Hepatic stellate cell (primary cell): ENCODE measurements at regions not wholly inside any gene's neighbourhood (a gene's known extent, or its start where the extent isn't known, plus 50 kb on each side); places are given as distances from the start of the nearest gene placed in this dataset.
A peak's percentile ranks its signal among the peaks of the same experiment; 100 is the strongest.

Source experiments
- DNase-seq: peaks from one replicate; pipeline ENCODE4 v3.0.0; 2011; ENCODE audit warnings: low spot score

DNA sequence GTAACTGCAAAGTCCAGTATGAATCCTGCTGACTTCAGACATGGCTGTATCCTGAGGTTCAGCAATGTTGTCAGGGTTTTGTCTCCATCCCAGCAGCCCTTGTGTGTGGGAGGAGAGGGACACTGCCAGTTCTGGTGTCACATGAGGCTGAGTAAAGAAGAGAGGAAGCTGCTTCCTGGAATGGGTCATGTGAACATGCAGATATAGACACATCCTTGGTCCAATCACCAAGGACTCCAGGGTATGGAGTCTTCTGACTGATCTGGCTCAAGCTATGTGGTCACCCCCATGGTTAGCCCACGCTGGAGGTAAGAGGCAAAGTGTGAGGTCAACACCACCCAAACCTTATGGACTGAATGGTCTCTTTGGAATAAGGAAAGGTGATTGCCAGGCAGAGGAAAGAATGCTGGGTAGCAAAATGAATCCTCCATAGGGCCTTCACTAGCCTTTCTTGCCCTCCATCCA is 134.4 kb upstream of the SLC1A4 start:
- DNase-seq, result no peak

DNA sequence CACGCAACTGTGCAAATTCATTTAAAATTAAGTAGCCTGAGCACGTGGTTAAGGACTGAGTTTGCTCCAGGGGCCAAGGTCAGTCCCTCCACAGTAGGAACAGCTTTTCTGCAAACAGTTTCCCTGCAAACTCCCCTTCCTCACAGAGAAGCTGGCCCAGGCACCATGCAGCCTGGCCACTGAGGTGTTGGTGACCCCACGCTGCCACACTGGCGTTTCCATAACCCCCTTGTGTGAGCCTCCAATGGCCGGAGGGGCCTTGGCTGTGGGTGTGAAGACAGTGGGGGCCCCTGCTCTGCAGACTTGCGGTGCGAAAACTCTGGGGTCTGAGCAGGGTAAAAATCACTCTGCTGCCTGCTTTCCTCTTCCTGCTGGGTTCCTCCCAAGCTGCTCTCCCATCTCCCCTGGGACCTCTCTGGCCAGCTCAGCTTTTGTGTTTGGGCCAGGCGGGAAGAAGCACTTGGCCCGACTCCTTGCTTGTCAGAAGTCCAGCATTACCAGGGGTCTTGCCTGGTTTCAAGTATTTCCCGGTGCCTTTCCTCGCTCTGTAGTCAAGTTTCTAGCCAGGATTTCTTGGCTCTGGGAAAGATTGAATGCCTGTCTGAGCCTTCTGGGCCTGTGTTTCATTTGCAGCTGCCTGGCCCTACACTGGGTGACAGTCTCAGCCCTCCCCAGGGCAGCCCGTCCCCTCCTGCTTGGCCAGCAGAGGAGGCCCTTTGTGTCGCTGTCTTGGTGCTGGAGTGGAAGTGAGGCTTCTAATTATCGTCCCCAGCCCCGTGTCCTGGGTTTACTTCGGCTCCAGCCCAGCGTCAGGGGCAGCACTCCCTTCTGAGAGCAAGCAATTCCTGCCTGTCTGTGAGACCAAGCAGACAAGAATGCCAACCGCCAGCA is 131.4 kb upstream of the SLC1A4 start:
- peak; percentile 65 for DNase-seq

DNA sequence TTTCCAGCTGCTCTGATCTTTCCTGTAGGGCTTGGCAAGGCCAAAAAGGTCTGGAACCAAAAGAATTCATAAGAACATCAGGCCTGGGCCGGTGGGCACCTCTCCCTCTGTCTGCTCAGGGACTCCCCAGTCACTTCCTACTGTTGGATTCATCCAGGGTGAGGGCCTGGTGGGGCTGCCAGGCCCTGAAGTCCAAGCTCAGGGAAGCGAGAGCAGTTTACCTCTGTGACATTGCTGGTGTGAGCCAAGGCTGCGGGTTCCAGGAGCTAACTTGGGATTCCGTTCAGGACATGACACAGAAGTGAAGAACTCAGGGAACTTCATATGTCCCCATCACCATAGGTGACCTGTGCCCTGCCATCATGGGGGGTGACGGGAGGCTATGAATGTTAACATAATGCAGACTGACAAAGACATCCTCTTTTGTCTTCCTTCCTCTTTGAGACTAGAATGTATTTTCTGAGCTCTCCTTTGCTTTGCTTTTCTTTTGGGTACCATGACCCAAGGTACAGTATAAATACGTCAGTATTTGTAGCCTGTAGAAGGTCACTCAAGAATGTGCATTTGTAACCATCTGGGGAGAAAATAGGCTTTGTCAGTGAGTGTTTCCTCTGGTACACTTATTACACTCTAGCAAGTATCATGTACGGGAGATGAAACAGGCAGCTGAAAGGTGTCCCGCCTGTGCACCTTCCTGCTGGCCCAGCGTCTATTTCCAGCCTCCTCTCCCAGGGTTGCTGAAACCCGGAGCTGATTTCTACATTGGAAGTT is 130.5 kb upstream of the SLC1A4 start:
- no peak for DNase-seq

DNA sequence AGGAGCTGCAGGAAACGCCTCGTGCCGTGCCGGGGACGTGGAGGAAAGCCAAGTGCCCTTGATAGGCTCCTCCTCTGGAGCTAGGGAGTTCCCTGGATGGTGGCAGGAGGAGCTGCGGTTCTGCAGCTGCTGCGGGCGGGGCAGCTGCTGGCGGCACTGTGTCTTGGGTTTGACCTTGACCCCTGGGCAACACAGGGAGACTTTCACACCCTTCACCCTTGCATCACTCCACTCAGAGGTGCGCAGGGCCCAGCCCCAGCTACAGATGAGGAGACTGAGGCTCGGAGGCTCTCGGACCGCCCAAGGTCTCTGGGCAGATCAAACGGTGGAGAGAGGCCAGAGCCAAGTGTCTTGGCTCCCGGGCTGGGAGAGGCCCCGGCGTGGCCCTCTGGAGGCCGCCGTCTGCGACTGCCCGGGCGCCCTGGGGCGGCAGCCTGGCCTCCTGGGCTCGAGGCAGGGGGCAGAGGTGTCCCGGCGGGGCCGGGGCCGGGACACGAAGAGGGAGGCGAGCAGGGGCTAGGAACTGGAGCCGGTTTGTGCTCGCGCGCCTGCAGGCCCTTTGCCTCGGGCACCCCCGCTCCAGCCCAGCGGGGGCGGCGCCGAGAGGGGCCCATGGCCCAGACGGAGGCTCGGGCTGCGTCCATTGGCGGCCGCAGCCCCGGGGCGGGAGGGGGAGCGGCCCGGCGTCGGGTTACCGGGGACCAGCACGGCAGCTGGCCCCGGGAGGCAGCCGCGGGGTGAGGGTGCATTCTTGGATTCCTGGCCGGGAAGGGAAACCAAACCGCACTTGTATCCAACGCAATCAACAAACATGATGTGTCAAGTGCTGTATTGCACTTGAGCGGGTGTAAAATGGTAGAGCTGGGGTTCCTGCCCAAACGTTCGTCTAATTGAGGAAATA is 129.6 kb upstream of the SLC1A4 start:
- peak; percentile 93 for DNase-seq

- DNase-seq, result no peak
Observed at GRCh38 chr2:64860276-64860885, 128.8 kb upstream of the SLC1A4 start.

- no peak for DNase-seq
Observed at GRCh38 chr2:64860936-64861335, 128.3 kb upstream of the SLC1A4 start.

DNA sequence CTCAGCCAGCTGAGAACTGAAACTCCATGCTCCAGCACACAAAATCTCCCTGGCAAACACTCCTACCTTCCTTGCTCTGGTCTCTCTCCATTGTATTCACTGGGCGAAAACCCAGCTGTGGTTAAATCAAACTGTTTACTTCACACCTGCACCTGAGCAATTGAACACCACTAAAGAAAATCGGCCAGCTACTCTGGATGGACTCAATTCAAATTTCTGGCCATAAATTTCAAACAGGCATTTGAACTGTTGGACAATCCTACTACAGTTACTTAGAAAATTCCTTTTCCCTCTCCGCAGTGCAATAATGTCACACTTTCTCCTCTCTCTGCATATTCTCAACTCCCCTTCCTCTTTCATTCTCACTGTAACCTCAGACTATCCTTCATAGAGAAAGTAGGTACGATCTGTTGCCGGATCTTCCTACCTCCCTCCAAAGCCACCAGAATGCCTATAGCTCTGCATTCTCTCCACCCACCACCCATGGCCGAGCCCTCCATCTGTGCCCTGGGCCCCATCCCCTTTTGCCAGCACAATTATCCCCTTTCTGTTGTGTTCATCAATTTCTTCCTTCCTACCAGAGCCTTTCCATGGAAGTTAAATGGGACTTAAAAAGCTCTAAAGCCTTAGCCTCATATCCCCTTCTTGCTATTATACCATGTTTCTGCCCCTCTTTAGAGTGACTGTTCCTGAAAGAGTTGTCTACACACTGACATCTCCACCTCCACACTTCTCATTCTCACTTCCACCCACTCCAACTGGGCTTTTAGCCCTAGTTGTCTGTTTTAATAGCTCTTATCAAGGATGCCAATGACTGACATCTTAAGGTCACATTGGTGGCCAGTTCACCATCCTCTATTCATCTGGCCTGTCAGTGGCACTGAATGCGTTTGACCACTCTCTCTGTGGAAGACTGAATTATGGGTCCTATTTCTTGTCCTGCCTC is 127.5 kb upstream of the SLC1A4 start:
- DNase-seq, result no peak

DNA sequence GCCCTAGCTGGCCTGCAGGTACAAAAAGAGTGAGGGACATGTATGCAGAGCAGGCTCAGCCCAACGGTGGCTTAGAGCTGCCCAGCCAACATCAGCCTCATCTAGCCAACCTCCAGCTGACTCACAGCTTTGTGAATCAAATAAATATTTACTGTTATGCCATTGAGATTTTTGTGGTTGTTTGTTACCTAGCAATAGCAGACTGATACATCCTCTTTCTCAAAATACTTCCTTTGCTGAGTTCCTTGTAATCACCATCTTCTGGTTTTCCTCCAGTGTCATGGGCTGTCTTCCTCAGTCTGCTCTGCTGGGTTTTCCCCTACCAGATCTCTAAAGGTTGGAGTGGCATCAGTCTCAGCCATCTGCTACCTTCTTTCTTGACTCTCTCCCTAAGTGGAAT is 126.6 kb upstream of the SLC1A4 start:
- no peak for DNase-seq

GRCh38 chr2:64863097-64863820 is 125.9 kb upstream of the SLC1A4 start:
- no peak for DNase-seq

DNA sequence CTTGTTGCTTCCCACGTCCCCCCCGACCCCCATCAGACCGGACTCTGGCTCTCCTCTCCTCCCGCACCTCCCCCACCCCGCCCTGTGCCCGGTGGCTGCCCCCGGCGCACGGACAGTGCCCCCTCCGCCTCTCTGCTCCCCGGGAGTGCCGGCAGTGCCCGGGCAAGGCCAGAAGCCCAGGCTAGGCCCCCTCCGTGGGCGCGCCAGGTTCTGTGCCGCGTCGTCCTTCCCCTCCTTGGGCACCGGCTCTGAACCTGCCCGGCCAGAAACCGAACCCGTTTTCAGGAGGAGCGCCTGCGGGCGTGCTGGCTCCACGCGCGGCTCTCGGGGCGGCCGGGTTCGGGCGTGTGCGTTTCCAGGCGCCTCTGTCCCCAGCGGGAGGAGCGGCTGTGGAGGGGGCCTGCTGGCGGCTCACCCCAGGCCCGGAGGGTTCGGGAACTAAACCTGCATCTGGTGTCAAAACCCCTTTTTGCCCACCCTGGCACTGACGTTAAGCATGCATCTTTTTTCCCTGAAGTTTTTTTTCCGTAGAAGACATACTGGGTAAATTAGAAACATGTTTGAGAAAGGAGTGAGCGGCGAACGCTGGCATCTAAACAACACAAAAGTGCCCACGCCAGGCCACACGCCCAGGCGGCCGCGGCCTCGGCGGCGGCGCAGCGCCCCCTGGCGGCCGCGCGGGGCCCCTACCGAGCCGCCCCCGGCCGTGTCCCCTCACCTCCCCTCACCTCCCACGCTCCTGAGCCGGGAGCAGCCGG is 123.9 kb upstream of the SLC1A4 start:
- DNase-seq, result peak; percentile 78

GRCh38 chr2:64865831-64866345 is 123.3 kb upstream of the SLC1A4 start:
- no peak for DNase-seq

DNA sequence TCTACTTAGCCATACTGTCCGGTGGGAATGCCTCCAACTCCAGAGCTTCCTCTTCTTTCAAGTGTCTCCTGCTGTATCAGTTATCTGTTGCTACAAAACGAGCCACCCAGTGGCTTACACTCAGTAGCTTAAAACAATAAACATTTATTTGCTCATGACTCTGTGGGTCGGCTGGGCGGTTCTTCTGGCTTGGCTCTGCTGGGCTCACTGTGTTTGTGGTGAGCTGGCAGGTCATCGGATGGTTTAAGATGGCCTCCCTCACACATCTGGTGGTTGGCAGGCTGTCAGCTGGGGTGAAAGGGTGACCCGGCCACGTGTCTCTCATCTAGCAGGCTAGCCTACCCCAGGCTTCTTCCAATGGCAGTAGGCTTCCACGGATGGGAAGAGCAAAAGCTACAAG is 122.4 kb upstream of the SLC1A4 start:
- DNase-seq, result peak; percentile 81

DNA sequence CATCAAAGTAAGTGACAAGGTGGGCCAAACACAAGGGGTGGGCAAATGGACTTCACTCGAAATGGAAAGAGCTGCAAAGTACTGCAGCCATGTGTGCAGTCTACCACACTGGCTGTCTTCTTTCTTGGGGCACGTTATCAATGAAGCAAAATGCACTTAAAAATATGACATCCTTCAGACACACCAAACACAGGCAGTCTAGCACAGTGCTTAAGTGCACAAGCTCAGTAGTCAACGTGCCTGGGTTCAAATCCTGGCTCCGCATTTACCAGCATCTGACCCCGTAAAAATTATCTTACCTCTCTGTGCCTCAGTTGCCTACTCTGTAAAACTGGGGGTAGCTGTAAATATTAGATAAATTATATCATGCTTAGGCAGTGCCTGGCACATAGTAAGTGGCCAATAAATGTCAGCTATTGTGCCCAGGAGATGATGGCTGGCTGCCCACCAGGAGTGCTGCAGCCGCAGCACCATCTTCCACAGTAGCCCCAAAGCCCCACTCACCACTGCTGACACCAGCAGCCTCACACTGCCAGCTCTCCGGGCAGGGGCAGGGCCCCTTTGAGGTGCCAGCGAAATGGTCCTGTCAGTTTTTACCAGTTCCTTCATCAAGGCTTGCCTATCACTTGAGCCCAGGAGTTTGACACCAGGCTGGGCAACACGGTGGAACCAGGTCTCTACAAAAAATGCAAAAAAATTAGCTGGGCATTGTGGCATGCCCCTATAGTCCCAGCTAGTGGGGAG is 121.8 kb upstream of the SLC1A4 start:
- DNase-seq, result no peak

DNA sequence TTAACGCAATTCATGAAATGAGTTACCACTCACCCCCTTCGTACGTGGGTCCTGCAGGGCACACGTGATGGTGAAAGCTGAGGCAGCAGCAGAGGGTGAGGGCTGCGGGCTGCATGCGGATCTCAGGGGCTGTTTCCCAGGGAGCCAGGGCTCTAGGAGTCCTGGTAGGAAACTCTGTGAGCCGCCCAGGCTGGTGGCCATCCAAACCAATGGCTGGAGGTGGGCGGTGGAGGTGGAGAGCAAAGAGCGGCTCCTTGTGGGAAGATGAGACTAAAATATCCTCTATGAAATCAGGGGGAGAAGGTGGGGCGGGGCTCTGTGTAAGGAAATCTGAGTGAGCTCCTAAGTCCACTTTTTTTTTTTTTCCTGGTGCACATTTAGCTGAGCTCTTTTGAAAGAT is 120.1 kb upstream of the SLC1A4 start:
- DNase-seq, result no peak

- peak; percentile 62 for DNase-seq
Observed at GRCh38 chr2:64873472-64873924, 115.7 kb upstream of the SLC1A4 start.

GRCh38 chr2:64874593-64874992 is 114.6 kb upstream of the SLC1A4 start:
- no peak for DNase-seq

GRCh38 chr2:64875368-64875767 is 113.8 kb upstream of the SLC1A4 start:
- no peak for DNase-seq

GRCh38 chr2:64876137-64876647 is 113.0 kb upstream of the SLC1A4 start:
- DNase-seq, result peak; percentile 69
